HCT116 (cell line): ENCODE measurements at regions not wholly inside any gene's neighbourhood (a gene's known extent, or its start where the extent isn't known, plus 50 kb on each side); places are given as distances from the start of the nearest gene placed in this dataset.

Experiments used
- ATAC-seq: fragments of 200-7000 bp; cut with Tn5 transposase; 2 replicates; pipeline ENCODE4 v1.9.1; 2020; ENCODE audit warnings: mild to moderate bottlenecking, moderate library complexity
- BruUV-seq: library from RNA; stranded (reverse); fragments of 400-500 nt; replicated peaks from 2 replicates; lab custom pipeline; 2021; lab: Mats Ljungman, UMichigan
- CTCF ChIA-PET: fragments of 300-600 bp; sonication (Branson Sonifier 250); formaldehyde crosslinking; loops from one replicate; lab custom pipeline; 2021; ENCODE audit warnings: antibody characterized with exemption; lab: Charles Lee
- POLR2A ChIA-PET: fragments of 300-600, 350-600 bp; sonication (Branson Sonifier 250); formaldehyde crosslinking; loops from one replicate; lab custom pipeline; 2021; ENCODE audit warnings: antibody characterized with exemption; lab: Charles Lee
- RAD21 ChIA-PET, 2 experiments: fragments of 300-600 bp; sonication (Branson Sonifier 250); formaldehyde crosslinking; loops; one replicate each; lab custom pipeline; 2023; ENCODE audit warnings: low total read pairs in 2 of 2; ENCODE audit not compliant: uncharacterized antibody in 2 of 2, unreplicated experiment in 2 of 2, low non-redundant PET in 1 of 2; lab: Charles Lee
- DNase-seq: peaks from one replicate; pipeline ENCODE4 v3.0.0-alpha.2; 2010; ENCODE audit warnings: low read depth, low spot score
- H2AFZ ChIP-seq: fragments of 200-600 bp; shearing (Covaris generic), sonication (generic); 2 replicates; pipeline ENCODE4 v1.6.1; 2017; ENCODE audit warnings: low read depth, mixed run types, mixed read lengths, antibody characterized with exemption, low read length; ENCODE audit not compliant: poor library complexity, severe bottlenecking
- H3K27ac ChIP-seq: 2 replicates; pipeline ENCODE4 v1.5.1; 2012; ENCODE audit warnings: low read depth, low read length
- H3K27me3 ChIP-seq: fragments of 200-600 bp; sonication (generic); 2 replicates; pipeline ENCODE4 v1.6.1; 2016; ENCODE audit warnings: mixed run types, low read length, mixed read lengths; ENCODE audit not compliant: insufficient read depth
- H3K36me3 ChIP-seq, 2 experiments: fragments of 200-500 bp in 1 of 2; fragments of 200-600 bp in 1 of 2; sonication (Bioruptor generic) in 1 of 2; sonication (generic) in 1 of 2; 2 replicates each; pipeline versions ENCODE4 v1.5.1 to v1.6.1; 2014 to 2016; ENCODE audit warnings: low read length in 2 of 2, inconsistent platforms in 1 of 2, mixed read lengths in 1 of 2, mixed run types in 1 of 2; ENCODE audit not compliant: insufficient read depth in 2 of 2, control insufficient read depth in 1 of 2
- H3K4me1 ChIP-seq, 2 experiments: fragments of 200-600 bp in 1 of 2; sonication (generic) in 1 of 2; 2 replicates each; pipeline versions ENCODE4 v1.5.1 to v1.6.1; 2012 to 2017; ENCODE audit warnings: low read length in 2 of 2, inconsistent platforms in 1 of 2, mild to moderate bottlenecking in 1 of 2, mixed read lengths in 1 of 2, mixed run types in 1 of 2, moderate library complexity in 1 of 2; ENCODE audit not compliant: insufficient read depth in 2 of 2, control insufficient read depth in 1 of 2
- H3K4me2 ChIP-seq: fragments of 200-600 bp; sonication (generic); 2 replicates; pipeline ENCODE4 v1.6.1; 2017; ENCODE audit warnings: mixed run types, low read length, mixed read lengths
- H3K4me3 ChIP-seq, 2 experiments: fragments of 200-600 bp in 1 of 2; sonication (generic) in 1 of 2; replicated peaks in 1 of 2; 2 replicates each; pipeline ENCODE4 v1.5.1; 2011 to 2016; ENCODE audit warnings: low read length in 2 of 2, control low read depth in 1 of 2, low read depth in 1 of 2, mild to moderate bottlenecking in 1 of 2, mixed read lengths in 1 of 2, mixed run types in 1 of 2
- H3K79me2 ChIP-seq: fragments of 200-600 bp; sonication (generic); 2 replicates; pipeline ENCODE4 v1.6.1; 2017; ENCODE audit warnings: mild to moderate bottlenecking, mixed run types, low read length, moderate library complexity, mixed read lengths; ENCODE audit not compliant: insufficient read depth
- H3K9ac ChIP-seq: fragments of 200-600 bp; sonication (generic); 2 replicates; pipeline ENCODE4 v1.6.1; 2016; ENCODE audit warnings: low read length, mixed read lengths
- H3K9me2 ChIP-seq: fragments of 200-600 bp; sonication (generic), shearing (Covaris generic); 2 replicates; pipeline ENCODE4 v1.6.1; 2017; ENCODE audit warnings: mixed run types, mild to moderate bottlenecking, moderate library complexity; ENCODE audit not compliant: insufficient read depth
- H3K9me3 ChIP-seq, 2 experiments: fragments of 200-500 bp in 1 of 2; fragments of 200-600 bp in 1 of 2; sonication (Bioruptor generic) in 1 of 2; sonication (generic) in 1 of 2; 2 replicates each; pipeline ENCODE4 v1.6.1; 2014 to 2017; ENCODE audit warnings: low read length in 2 of 2, mixed read lengths in 2 of 2, inconsistent platforms in 1 of 2, low read depth in 1 of 2, mild to moderate bottlenecking in 1 of 2, mixed run types in 1 of 2, moderate library complexity in 1 of 2; ENCODE audit not compliant: control insufficient read depth in 1 of 2, insufficient read depth in 1 of 2
- H4K20me1 ChIP-seq: fragments of 200-600 bp; sonication (generic), shearing (Covaris generic); 2 replicates; pipeline ENCODE4 v1.6.1; 2017; ENCODE audit warnings: mixed run types, mild to moderate bottlenecking, moderate library complexity; ENCODE audit not compliant: insufficient read depth
- CBX3 ChIP-seq: IDR thresholded peaks from 2 replicates; pipeline ENCODE4 v1.6.1; 2012; ENCODE audit warnings: low read depth
- CEBPB ChIP-seq: IDR thresholded peaks from 2 replicates; pipeline ENCODE4 v1.6.1; 2012; ENCODE audit warnings: low read depth
- EGR1 ChIP-seq: IDR thresholded peaks from 2 replicates; pipeline ENCODE4 v1.6.1; 2012; ENCODE audit warnings: low read depth
- EZH2 ChIP-seq: fragments of 200-600 bp; sonication (generic); IDR thresholded peaks from 2 replicates; pipeline ENCODE4 v1.6.1; 2017; ENCODE audit warnings: antibody characterized with exemption, mixed run types
- EZH2phosphoT487 ChIP-seq: fragments of 200-600 bp; IDR thresholded peaks from 2 replicates; pipeline ENCODE4 v1.6.1; 2018; ENCODE audit warnings: antibody characterized with exemption, borderline replicate concordance
- JUND ChIP-seq: IDR thresholded peaks from 2 replicates; pipeline ENCODE4 v1.6.1; 2012
- POLR2A ChIP-seq: IDR thresholded peaks from 2 replicates; pipeline ENCODE4 v1.7.0; 2011; ENCODE audit warnings: borderline replicate concordance; ENCODE audit not compliant: insufficient read depth, insufficient read length; ENCODE audit errors: extremely low read depth
- SP1 ChIP-seq: IDR thresholded peaks from 2 replicates; pipeline ENCODE4 v1.6.1; 2012; ENCODE audit warnings: low read depth
- SRF ChIP-seq: IDR thresholded peaks from 2 replicates; pipeline ENCODE4 v1.6.1; 2012; ENCODE audit warnings: low read depth
- TCF7L2 ChIP-seq: IDR thresholded peaks from 2 replicates; pipeline ENCODE4 v1.7.0; 2011; ENCODE audit warnings: borderline replicate concordance, inconsistent platforms; ENCODE audit not compliant: insufficient read depth, insufficient read length; ENCODE audit errors: extremely low read depth
- YY1 ChIP-seq: IDR thresholded peaks from 2 replicates; pipeline ENCODE4 v1.6.1; 2011; ENCODE audit warnings: low read length, low read depth, moderate library complexity, mild to moderate bottlenecking; ENCODE audit not compliant: insufficient replicate concordance; ENCODE audit errors: extremely low read depth
- ZFX ChIP-seq: fragments of 450-650 bp; IDR thresholded peaks from 2 replicates; pipeline ENCODE4 v1.6.1; 2017
- ZNF274 ChIP-seq: fragments of 200-500 bp; sonication (Bioruptor generic); IDR thresholded peaks from 2 replicates; pipeline ENCODE4 v1.6.1; 2014; ENCODE audit warnings: mild to moderate bottlenecking, low read depth, low read length, inconsistent platforms
- intact Hi-C: fragments of 100-400 bp; cut with micrococcal nuclease; formaldehyde crosslinking; loops from 2 replicates; pipeline ENCODE4 v1.10.0; 2022
- TF ChIP-seq, protein P1 (sequence below): IDR thresholded peaks from 2 replicates; pipeline ENCODE4 v1.6.1; 2011; ENCODE audit warnings: mild to moderate bottlenecking, low read length, moderate library complexity; ENCODE audit not compliant: insufficient replicate concordance; ENCODE audit errors: extremely low read depth
- TF ChIP-seq, protein P2 (sequence below), 3 experiments: fragments of 200-600 bp in 1 of 3; sonication (generic) in 1 of 3; IDR thresholded peaks in 2 of 3; conservative IDR thresholded peaks in 1 of 3; 2 replicates each; pipeline ENCODE4 v1.5.1; 2012 to 2017; ENCODE audit warnings: low read depth in 2 of 3, low read length in 2 of 3, antibody characterized with exemption in 1 of 3, borderline replicate concordance in 1 of 3, control low read depth in 1 of 3, mild to moderate bottlenecking in 1 of 3, mixed read lengths in 1 of 3, mixed run types in 1 of 3, moderate library complexity in 1 of 3; ENCODE audit not compliant: insufficient read depth in 1 of 3
- TF ChIP-seq, protein P3 (sequence below): IDR thresholded peaks from 2 replicates; pipeline ENCODE4 v1.6.1; 2012
- TF ChIP-seq, protein P4 (sequence below): IDR thresholded peaks from 2 replicates; pipeline ENCODE4 v1.6.1; 2012; ENCODE audit warnings: low read depth

DNA sequence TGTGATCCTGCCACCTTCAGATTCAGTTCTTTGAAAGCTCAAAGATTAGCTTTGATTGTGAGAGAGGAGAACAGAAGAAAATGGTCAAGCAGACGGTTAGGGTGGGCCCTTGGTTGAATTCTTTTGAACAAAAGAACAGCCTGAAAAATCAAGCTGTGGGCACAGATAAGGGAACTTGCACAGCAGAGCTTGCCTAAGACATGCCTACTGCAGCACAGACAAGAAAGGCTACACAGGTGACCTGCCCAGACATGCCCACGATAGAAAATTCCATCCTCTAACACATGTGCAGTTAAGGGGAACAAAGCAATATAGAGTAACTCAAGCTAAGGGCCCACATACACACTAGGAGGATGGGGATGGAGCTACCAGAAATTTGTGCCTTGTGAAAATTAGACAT lies 512.5 kb upstream of the LRRC7 start:
- H3K9me2 ChIP-seq, result no peaks in the 10 kb centered on the region
- BruUV-seq, result no TSS peak
- H3K4me3 ChIP-seq, result no peak overlapping the region
- H3K27me3 ChIP-seq, result peaks cover 4% of the 10 kb centered on the region; the same call in 1 of the 2 replicates
- H3K27ac ChIP-seq, result 0 out of 2 replicates have a peak overlapping the region, but pooled peaks have one; percentile 21
- RAD21 ChIA-PET, result no interaction called here
- no peak overlapping the region for H2AFZ ChIP-seq
- H3K79me2 ChIP-seq, result no peaks in the 10 kb centered on the region
- CTCF ChIA-PET, result no interaction called here
- no peaks in the 10 kb centered on the region for H3K36me3 ChIP-seq
- H3K4me2 ChIP-seq, result no peak overlapping the region
- no peaks in the 10 kb centered on the region for H3K4me1 ChIP-seq
- no peaks in the 10 kb centered on the region for H3K9me3 ChIP-seq
- H3K9ac ChIP-seq, result no peak overlapping the region
- no peak for DNase-seq
- no peaks in the 10 kb centered on the region for H4K20me1 ChIP-seq
- intact Hi-C loops, result no loop called here
- TF ChIP-seq SRF (no peak), YY1 (no peak), EZH2phosphoT487 (no peak), POLR2A (no peak), SP1 (no peak), EZH2 (no peak), JUND (no peak), CBX3 (no peak), CEBPB (no peak), ZNF274 (no peak), ZFX (no peak), TCF7L2 (no peak), EGR1 (no peak)
- TF ChIP-seq, protein P1, sequence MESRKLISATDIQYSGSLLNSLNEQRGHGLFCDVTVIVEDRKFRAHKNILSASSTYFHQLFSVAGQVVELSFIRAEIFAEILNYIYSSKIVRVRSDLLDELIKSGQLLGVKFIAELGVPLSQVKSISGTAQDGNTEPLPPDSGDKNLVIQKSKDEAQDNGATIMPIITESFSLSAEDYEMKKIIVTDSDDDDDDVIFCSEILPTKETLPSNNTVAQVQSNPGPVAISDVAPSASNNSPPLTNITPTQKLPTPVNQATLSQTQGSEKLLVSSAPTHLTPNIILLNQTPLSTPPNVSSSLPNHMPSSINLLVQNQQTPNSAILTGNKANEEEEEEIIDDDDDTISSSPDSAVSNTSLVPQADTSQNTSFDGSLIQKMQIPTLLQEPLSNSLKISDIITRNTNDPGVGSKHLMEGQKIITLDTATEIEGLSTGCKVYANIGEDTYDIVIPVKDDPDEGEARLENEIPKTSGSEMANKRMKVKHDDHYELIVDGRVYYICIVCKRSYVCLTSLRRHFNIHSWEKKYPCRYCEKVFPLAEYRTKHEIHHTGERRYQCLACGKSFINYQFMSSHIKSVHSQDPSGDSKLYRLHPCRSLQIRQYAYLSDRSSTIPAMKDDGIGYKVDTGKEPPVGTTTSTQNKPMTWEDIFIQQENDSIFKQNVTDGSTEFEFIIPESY, result no peak
- TF ChIP-seq, protein P2, sequence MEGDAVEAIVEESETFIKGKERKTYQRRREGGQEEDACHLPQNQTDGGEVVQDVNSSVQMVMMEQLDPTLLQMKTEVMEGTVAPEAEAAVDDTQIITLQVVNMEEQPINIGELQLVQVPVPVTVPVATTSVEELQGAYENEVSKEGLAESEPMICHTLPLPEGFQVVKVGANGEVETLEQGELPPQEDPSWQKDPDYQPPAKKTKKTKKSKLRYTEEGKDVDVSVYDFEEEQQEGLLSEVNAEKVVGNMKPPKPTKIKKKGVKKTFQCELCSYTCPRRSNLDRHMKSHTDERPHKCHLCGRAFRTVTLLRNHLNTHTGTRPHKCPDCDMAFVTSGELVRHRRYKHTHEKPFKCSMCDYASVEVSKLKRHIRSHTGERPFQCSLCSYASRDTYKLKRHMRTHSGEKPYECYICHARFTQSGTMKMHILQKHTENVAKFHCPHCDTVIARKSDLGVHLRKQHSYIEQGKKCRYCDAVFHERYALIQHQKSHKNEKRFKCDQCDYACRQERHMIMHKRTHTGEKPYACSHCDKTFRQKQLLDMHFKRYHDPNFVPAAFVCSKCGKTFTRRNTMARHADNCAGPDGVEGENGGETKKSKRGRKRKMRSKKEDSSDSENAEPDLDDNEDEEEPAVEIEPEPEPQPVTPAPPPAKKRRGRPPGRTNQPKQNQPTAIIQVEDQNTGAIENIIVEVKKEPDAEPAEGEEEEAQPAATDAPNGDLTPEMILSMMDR (IDR thresholded peaks at IDR 0.05 in 2 of 3, conservative IDR thresholded peaks at IDR 0.05 in 1 of 3; ENCODE audit: borderline replicate concordance in 1 of 3, insufficient read depth in 1 of 3, low read depth in 2 of 3, low read length in 2 of 3), result no peak
- TF ChIP-seq, protein P3, sequence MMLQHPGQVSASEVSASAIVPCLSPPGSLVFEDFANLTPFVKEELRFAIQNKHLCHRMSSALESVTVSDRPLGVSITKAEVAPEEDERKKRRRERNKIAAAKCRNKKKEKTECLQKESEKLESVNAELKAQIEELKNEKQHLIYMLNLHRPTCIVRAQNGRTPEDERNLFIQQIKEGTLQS, result no peak
- TF ChIP-seq, protein P4, sequence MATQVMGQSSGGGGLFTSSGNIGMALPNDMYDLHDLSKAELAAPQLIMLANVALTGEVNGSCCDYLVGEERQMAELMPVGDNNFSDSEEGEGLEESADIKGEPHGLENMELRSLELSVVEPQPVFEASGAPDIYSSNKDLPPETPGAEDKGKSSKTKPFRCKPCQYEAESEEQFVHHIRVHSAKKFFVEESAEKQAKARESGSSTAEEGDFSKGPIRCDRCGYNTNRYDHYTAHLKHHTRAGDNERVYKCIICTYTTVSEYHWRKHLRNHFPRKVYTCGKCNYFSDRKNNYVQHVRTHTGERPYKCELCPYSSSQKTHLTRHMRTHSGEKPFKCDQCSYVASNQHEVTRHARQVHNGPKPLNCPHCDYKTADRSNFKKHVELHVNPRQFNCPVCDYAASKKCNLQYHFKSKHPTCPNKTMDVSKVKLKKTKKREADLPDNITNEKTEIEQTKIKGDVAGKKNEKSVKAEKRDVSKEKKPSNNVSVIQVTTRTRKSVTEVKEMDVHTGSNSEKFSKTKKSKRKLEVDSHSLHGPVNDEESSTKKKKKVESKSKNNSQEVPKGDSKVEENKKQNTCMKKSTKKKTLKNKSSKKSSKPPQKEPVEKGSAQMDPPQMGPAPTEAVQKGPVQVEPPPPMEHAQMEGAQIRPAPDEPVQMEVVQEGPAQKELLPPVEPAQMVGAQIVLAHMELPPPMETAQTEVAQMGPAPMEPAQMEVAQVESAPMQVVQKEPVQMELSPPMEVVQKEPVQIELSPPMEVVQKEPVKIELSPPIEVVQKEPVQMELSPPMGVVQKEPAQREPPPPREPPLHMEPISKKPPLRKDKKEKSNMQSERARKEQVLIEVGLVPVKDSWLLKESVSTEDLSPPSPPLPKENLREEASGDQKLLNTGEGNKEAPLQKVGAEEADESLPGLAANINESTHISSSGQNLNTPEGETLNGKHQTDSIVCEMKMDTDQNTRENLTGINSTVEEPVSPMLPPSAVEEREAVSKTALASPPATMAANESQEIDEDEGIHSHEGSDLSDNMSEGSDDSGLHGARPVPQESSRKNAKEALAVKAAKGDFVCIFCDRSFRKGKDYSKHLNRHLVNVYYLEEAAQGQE, result no peak
- TF ChIP-seq, all 23 proteins: peak for 0
- POLR2A ChIA-PET, result no interaction called here
- peak; percentile 58; the same call in 1 of the 2 replicates for ATAC-seq
